GM12878 (cell line): ENCODE measurements at regions not wholly inside any gene's neighbourhood (a gene's known extent, or its start where the extent isn't known, plus 50 kb on each side); places are given as distances from the start of the nearest gene placed in this dataset.

Source experiments
- ASH2L ChIP-seq: fragments of 300-600, 200-600 bp; sonication (generic); IDR thresholded peaks from 2 replicates; pipeline ENCODE4 v1.6.1; 2017; ENCODE audit warnings: low read depth, mild to moderate bottlenecking, borderline replicate concordance
- ATF7 ChIP-seq: fragments of 450-650 bp; IDR thresholded peaks from 2 replicates; pipeline ENCODE4 v1.6.1; 2016; ENCODE audit warnings: low read depth, mild to moderate bottlenecking
- CTCF ChIP-seq, 3 experiments: IDR thresholded peaks in 2 of 3; conservative IDR thresholded peaks in 1 of 3; 2 replicates each; pipeline ENCODE4 v1.5.1; 2011; ENCODE audit warnings: low read depth in 3 of 3, low read length in 3 of 3, mild to moderate bottlenecking in 3 of 3, control low read depth in 2 of 3, moderate library complexity in 2 of 3, inconsistent platforms in 1 of 3, mixed read lengths in 1 of 3; ENCODE audit not compliant: control insufficient read depth in 2 of 3, insufficient read depth in 1 of 3; ENCODE audit errors: extremely low read depth in 1 of 3
- EP300 ChIP-seq, 2 experiments: fragments of 150-350 bp in 1 of 2; IDR thresholded peaks; 2 replicates each; pipeline ENCODE4 v1.6.1; 2011 to 2012; ENCODE audit warnings: low read depth in 2 of 2, low read length in 2 of 2, borderline replicate concordance in 1 of 2, improper control_type of control experiment in 1 of 2, inconsistent platforms in 1 of 2; ENCODE audit not compliant: control insufficient read depth in 1 of 2
- GABPA ChIP-seq: IDR thresholded peaks from 2 replicates; pipeline ENCODE4 v1.6.1; 2014; ENCODE audit warnings: antibody characterized with exemption, low read depth, mild to moderate bottlenecking, inconsistent platforms
- JUND ChIP-seq: IDR thresholded peaks from 2 replicates; pipeline ENCODE4 v1.6.1; 2012; ENCODE audit warnings: low read depth, mild to moderate bottlenecking, low read length, improper control_type of control experiment, moderate library complexity
- MAX ChIP-seq: IDR thresholded peaks from 2 replicates; pipeline ENCODE4 v1.6.1; 2012; ENCODE audit warnings: low read depth, low read length, improper control_type of control experiment
- ZNF207 ChIP-seq: fragments of 450-650 bp; IDR thresholded peaks from 2 replicates; pipeline ENCODE4 v1.6.1; 2014; ENCODE audit warnings: antibody characterized with exemption, mild to moderate bottlenecking, borderline replicate concordance

- TF ChIP-seq JUND, result no peak
- TF ChIP-seq ASH2L, result no peak
- no peak for TF ChIP-seq ZNF207
- TF ChIP-seq MAX, result no peak
- TF ChIP-seq CTCF (IDR thresholded peaks at IDR 0.05 in 2 of 3, conservative IDR thresholded peaks at IDR 0.05 in 1 of 3; ENCODE audit: control insufficient read depth in 2 of 3, extremely low read depth in 1 of 3, insufficient read depth in 1 of 3, low read depth in 3 of 3, low read length in 3 of 3), result no peak
- no peak for TF ChIP-seq ATF7
- no peak for TF ChIP-seq EP300 (IDR thresholded peaks at IDR 0.05; ENCODE audit: borderline replicate concordance in 1 of 2, control insufficient read depth in 1 of 2, low read depth in 2 of 2, low read length in 2 of 2)
- no peak for TF ChIP-seq GABPA
Observed at GRCh38 chr6:164063346-164063745, 648.8 kb downstream of the QKI start.
